ENCODE measurements at regions not wholly inside any gene's neighbourhood (a gene's known extent, or its start where the extent isn't known, plus 50 kb on each side); places are given as distances from the start of the nearest gene placed in this dataset.

DNA sequence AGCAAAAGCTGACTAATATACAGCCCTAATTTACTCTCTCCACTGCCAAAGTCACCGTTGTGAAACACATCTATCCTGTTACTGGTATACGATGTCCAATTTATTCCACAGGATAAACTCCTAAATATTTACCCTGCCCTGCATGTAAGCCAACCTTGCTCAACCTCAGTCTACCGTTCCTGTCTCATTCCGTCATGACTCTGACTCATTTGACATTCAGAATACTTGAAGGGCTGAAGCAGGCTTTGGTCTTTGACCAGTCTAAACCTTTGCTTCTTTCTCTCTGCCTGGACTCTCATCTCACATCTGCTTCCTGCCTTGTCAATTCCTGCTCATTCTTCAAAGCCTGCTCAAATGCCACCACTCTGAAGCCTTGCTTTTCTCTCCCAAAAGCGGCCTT is 157.5 kb downstream of the SCP2D1 start:
- DNase-seq (ENCODE audit: low read depth in 2 of 2), result no peak

DNA sequence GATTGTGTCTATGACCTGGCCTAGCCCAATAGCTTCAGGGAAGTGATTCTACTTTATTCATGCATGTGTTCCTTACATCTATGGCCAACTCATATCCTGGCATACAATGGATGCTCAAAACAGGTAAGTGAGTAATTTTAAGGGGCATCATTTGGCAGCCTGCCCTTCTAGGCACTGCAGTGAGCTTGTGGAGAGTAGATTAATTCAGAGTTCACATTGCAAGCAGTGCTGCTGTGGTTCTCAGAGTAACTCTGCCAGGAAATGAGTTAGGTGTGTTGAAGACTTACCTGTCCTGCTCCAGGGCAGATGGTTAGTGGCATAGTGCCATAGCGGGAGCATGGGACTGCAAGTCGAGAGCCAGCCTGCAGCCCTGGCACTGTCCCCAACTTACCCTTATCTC is 158.0 kb downstream of the SCP2D1 start:
- no peak for DNase-seq (ENCODE audit: low read depth in 2 of 2)

DNA sequence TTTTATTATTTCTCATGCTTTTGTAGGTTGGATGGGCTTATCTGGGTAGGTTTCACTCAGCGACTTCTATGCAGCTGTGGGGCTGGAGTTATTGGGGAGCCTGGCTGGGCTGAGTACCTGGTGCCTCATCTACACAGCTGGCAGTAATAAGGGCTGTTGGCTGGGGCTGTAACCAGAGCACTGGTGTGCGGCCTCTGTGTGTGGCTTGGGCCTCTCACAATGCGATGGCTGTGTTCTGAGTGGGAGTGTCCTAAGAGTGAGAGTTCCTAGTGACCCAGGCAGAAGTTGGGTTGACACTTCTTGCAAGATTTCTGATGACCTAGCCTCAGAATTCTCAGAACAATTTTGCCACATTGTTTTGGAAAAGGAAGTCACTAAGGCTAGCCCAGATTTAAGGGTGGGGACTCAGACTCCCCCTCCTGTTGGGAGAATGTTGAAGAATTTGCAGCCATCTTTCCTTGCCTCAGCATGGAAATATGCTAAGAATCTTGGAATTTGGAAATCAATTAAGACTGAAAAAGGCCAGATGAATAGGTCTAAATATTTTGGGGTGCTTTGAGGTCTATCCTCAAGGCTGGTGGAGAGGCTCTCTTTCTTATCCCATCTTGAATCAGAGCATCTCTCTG is 158.8 kb downstream of the SCP2D1 start:
- no peak for DNase-seq (ENCODE audit: low read depth in 2 of 2)

DNA sequence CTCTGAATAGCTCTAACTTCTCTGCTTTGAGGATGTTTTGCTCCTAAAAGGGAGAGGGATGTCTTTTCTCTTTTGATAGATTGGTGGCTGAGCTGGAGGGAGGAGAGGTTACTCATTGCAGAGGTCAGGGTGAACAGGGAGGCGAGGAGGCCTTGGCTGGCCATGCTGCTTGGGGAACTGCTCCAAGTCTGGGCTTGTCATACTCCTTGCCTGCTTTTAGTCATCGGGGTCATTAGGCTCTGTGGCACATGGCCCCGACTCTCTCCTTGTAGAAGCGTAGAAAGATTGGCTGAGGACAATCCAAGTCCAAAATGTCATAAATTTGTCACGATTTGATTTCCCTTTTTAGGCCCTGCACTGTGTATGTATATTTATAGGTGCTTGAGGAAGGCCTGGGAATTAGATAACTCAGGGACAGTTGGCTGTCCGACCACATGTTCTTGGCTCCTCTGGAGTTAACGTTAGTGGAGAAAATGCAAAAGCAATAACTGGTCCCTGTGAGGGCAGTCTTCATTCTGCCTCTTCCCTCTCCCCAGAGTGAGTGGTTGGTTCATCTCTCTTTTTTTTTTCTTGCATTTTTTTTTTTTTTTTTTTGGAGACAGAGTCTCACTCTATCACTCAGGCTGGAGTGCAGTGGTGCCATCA is 160.1 kb downstream of the SCP2D1 start:
- no peak for DNase-seq (ENCODE audit: low read depth in 2 of 2)

DNA sequence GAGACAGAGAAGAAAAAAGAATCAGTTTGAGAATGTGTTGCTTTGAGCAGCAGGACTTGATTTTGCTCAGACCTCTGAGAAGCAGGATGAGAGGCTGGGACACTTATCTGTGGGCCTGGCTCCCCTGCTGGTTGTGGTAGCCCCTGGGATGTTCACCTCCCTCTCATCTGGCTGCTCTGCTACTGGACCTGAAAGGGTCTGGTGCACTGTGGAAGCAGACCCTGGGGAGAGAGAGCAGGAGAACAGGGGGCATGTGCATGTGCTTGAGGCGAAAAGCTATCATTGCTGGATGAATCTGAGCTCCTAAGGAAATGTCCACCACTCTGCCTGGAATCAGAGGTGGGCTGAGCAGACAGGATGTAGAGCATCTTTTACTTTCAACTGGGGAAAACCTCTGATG is 161.1 kb downstream of the SCP2D1 start:
- no peak for DNase-seq (ENCODE audit: low read depth in 2 of 2)

DNA sequence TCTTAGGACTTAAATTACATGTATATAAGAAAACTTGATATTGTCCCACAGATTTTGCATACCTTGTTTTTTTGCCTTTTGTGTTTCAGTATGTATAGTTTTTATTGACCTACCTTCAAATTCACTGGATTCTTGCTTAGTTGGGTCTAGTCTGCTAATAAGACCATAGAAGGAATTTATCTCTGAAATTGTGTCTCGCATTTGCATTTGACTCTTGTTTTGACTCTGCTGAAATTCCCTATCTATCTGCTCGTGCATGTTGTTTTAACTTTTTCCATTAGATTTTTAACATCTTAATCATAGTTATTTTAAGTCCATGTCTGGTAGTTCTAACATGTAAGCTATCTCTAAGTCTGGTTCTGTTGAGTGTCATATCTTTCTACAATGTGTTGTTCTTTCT is 163.9 kb downstream of the SCP2D1 start:
- DNase-seq (ENCODE audit: low read depth in 2 of 2), result no peak

DNA sequence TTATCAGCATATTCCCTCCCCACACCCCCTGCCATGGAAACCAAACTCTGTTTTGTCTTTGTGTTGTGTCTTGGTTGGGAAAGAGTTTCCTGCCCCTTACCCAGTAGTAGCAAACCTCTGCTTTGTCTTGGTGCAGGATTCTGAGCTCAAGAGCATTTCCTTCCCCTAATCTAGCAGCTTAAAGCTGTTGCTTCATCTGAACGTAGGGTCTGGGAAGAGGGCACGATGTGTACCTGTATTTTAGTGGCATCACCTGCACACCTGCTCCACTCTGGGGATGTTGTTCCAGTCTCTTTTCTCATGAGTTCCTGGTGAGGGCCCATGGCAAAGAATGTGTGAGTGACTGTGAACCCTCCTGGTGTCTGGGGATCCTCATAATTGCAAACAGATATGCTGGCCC is 164.7 kb downstream of the SCP2D1 start:
- DNase-seq (ENCODE audit: low read depth in 2 of 2), result no peak

DNA sequence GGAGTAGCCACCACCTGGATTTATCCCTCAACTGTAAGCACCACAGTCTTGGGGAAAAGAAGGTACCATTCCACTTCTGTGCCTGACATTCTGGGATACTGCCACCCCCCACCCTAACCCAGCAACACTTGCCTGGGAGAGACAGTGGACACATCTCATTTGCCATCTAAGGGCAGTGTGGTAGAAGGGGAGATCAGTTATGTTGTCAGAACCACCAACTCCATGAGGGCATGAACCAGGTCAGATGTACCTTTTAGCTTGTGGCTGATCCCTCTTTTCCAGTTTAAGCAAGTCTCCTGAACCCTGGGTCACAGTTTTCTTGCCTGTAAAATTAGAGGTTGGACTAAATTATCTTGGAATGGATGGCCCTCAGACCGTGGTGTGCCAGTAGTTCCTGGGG is 165.5 kb downstream of the SCP2D1 start:
- DNase-seq (ENCODE audit: low read depth in 2 of 2), result no peak

DNA sequence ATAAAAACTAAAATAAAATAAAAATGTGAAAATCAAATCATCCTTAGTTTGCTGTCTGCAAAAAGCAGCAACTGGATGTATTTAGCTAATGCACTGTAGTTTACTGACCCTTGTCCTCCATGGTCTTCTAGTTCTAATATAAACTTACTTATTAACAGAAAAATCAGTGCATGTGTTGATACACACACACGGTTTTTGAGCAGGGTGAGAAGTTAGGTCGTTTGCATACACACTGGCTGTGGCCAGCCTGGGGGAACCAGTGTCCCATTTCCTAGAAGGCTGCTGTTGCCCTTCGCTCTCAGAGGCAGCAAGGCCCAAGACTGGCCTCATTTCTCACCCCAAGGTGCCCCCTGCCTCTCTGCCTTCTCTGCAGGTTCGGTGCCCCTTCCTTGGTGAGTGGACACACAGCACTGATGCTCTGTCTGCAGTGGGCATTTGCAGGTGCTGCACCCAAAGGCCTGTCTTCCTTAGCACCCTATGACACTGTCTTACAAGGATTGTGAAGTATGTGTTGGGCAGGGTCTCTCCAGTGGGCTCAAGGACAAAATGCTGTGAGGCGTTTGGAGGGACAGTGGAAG is 168.5 kb downstream of the SCP2D1 start:
- DNase-seq (ENCODE audit: low read depth in 2 of 2), result no peak

DNA sequence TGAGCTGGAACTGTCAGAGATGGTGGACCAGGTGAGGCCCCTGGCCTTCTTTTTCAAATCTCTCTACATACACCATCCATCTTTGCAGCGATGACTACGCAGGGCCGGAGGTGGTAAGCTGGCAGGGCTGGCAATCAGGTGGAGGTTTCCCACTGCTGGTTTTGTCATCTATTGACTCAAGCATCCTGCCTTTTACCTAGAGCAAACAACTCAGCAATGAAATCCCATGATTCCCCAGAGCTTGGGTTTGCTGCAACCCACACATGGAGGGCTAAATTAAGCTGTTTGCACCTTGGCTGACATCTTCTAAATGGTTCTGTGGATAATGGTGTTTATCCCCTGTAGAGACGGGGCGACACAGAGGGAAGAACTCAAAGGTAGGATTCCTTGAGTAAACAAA is 170.2 kb downstream of the SCP2D1 start:
- DNase-seq (ENCODE audit: low read depth in 2 of 2), result no peak

DNA sequence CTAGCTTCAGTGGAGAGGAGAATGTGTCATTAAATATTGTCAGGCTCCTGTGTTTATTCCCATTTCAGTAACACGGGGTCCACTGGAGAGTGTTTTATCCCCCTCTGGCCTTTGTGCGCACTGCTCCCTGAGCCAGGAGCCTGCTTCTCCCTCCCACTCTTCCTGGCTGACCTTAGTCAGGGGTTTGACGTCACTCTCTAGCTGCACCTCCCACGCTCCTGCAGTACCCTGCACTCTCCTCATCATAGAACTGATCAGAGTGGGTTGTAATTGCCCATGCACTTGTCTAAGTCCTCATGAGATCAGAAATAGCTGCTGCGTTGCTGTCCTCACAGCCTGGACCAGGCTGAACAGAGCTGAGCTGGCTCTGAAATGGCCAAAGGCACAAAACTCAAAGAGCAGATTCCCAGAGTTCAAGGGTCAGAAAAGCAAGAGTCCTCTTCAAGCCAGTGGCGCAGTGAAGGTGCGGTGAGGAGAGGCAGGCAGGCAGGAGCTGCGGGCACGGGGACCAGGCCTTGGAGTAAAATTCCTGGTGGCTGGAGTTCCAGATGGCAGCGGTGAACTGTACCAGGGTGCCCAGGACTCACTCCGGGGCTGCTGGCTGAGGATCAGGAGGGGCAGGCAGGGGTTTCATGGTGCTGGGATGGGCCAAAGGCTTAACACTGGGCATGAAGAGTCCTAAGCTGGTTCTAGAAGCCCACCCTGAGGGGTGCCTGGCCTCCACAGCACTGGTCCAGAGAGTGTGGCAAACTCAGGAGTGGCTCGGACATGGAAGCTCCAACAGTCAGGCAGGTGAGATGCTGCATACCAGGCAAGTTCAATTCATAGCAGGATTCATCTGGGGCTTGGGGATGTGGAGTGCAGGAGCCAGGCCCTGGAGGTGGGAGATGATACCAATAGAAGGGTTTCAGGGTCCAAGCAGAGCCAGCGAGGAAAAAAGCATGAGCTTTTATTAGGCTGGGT is 170.9 kb downstream of the SCP2D1 start:
- DNase-seq (ENCODE audit: low read depth in 2 of 2), result no peak

DNA sequence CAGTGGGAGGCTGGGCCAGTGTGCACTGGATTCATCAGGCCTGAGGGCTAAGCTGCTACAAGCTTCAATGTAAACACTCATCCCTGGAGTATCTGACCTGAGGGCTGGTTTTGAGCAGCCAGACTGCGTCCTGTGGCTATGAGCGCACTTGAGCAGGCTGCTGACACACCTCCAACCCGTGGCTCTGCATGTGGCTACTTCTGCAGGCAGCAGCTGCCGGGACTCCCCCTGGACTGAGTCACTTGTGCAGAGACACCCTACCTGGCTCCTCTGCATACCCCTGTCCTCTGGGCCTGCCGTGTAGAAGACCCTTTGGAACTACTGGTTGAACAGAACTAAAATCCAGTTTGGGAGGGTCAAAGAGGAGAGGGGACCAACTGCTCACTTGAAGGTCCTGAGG is 172.0 kb downstream of the SCP2D1 start:
- no peak for DNase-seq (ENCODE audit: low read depth in 2 of 2)

DNA sequence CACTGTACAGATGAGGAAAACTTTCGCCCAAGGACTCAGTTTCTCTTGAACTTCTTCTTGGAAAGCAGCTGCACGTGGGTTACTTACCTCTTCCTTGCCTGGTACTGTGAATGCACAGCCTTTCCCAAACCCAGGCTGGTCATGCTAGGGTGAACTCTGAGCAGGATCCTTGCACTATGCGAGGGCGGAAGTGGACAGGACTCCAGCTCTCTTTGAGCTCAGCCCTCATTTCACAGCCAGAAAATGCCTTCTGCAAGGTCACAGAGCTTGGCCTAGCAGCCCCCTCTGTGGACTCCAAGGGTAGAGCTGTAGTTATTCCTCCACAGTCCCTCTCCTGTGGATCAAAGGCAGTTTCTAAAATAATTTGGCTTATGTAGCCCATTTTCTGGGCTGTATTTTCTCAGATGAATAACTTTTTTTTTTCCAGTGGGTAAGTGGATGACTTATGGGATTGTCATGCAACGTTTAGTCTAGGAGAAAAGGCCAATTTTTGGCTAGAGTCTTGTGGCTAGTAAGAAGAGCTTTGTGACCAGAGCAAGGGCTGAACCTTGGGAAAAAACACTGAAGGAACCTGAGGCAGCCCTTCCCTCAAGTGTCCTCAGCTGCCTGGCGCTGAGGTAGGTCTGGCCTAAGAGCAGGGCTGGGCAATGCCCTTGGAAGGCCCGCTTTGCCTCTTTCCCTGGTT is 172.7 kb downstream of the SCP2D1 start:
- no peak for DNase-seq (ENCODE audit: low read depth in 2 of 2)

DNA sequence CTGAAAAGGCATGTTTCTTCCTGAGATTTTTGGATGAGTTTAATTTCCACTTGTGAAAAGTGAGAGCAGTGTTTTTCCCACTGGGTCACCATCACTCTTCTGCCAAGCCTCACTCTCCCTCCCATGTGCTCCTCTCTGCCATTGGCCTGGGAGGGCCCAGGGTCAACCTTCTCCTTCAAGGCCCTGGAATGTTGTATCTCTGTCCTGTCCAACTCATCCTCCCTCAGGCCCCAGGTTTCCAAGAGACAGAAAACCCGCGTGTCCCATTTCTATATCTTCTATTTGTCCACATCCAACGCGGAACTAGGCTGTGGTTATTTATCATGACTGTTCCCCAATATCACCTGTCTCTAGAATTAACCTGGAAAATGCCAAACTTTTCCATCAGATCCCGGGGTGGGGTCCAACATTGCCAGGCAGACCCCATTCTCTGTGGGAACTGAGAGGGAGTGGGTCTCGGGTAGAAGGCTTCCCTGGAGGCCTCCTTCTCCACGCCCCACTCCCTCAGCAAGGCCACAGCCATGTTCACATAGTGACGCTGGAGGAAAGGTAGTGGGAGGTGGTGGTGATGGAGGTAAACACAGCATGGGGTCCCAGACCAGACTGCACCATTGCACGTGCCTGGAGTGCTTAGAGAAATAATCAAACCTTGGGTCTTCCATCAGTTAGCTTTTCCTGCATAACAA is 173.5 kb downstream of the SCP2D1 start:
- DNase-seq (ENCODE audit: low read depth in 2 of 2), result no peak

DNA sequence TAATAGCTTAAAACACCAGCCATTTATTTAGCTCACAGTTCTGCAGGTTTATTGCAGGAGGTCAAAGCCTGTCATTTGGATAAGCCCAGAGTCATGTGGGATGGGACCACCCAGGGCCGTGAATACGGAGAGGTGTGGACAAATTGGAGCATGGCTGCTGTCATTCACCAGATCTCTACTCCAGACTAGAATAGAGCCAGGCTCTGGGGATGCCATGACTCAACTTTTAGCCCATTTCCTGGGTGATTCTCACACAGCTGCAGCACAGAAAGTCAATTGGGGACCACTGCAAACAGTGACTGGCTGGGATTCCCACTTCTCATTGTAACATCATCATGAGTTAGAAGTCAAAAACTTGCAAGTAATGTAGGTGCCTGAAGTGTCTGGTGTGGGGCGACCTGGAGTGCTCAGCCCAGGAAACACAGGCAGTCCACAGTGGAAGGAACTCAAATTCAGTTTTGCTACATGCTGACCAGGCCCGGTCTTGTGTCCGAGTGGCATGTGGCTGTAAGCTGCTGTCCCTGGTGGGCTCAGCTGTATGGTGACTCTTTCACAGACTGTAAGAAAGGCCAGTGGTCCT is 174.3 kb downstream of the SCP2D1 start:
- no peak for DNase-seq (ENCODE audit: low read depth in 2 of 2)

DNA sequence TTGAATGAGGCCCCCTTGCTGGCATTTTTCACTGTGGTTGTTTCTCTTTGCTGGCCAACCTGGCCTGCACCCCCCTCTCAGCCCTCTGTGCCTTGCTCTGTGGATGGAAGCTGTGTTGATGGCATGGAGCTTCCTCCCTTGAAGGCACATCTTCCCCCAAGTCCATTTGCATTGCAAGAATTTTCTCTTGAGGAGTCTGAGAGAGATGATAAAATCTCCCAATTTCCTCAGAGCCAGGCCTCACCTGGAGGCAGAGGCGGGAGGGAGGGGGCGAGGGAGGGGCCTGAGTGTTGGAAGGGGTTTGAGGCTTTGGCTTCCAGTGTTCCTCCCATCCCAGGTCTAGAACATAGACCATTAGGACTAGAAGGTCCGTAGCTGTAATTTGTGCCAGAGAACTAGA is 175.1 kb downstream of the SCP2D1 start:
- no peak for DNase-seq (ENCODE audit: low read depth in 2 of 2)

DNA sequence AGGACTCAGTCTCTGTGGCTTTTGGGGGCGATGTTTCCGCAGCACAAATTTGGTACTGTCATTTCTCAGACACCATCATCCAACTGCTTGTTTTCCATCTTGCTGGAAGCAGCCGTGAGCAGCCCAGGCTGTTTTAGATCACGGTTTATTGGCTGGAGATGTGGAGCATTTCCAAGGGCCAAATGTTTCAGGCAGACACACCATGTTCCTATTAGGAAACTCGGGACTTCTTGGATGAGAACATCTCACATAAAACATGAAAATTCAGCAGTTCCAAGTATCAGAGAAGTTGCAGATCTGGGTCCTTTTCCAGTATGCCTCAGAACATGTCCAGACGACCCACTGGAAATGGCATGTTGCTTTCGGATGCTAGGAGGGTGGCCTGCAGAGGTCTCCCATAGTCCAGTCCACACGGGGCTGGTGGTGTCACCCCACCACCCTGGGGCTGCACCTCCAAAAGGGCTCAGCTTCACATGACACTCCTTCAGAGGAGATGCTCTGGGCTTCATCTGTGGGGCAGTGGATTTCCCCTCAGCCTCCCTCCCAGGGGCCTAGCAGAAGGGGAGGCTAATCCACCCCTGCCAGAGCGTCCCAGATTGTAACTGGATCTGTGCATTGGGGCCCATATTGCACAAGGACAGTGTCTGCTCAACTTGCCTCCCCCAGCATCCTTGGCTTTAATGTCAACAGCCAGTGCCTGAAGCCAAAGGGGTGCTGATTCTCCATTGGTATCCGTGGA is 176.3 kb downstream of the SCP2D1 start:
- DNase-seq (ENCODE audit: low read depth in 2 of 2), result no peak

DNA sequence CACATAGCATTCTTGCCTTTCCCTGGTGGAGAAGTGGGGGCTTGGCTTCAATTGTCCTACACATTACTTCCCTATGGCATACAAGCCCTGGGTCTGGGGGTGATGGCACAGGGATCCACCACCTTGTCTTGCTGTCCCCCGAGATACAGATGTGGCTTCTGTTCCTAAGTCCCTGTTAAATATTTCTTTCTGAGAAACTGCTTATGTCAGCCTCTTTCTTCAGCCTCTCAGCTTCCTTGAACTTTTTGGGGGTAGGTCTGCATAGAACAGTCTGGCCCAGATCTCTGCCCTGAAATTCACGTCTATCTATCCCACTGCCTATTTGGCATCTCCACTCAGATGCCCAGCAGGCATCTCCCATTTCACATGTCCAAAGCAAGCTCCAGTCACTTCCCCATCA is 177.4 kb downstream of the SCP2D1 start:
- DNase-seq (ENCODE audit: low read depth in 2 of 2), result no peak

DNA sequence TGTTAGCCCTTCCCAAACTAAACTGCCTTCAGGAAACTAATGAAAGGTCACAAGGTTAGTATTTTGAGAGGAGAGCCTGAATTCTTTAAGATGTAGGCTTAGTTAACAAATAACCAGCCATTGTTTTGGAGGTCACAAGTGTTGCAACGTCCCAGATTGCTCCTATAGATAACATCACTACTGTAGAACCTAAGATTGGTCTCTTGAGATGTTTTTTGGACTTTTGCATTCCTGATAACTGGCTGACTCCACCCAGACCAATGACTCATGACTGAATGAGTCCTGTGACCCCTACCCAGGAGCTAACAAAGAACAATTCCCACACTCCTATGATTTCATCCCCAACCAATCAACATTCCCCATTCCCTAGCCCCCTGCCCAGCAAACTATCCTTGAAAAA is 178.8 kb downstream of the SCP2D1 start:
- DNase-seq (ENCODE audit: low read depth in 2 of 2), result no peak

DNA sequence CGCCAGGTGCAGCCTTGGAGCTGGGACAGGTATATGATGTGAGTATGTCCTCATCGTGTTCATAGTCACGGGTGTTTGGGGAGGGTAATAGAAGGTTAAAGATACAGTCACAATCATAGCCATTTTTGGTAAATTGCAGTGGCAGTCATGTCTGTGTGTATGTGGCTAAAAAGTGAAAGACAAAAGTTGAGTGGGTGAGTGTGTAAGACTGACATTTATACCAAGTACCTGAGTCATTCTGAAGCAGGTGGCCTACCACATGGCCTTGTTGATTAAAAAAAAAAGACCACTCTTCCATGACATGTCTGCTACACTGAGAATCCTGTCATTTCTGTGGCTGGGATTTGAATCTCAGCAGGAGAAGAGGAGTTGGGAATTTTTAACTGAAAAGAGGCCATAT is 181.9 kb downstream of the SCP2D1 start:
- no peak for DNase-seq (ENCODE audit: low read depth in 2 of 2)
